Right lobe of liver (tissue), 6 donors: ENCODE measurements at regions not wholly inside any gene's neighbourhood (a gene's known extent, or its start where the extent isn't known, plus 50 kb on each side); places are given as distances from the start of the nearest gene placed in this dataset.
A peak's percentile ranks its signal among the peaks of the same experiment; 100 is the strongest.

Experiments used
- ATAC-seq, 4 donors: fragments of 200-7000 bp; cut with Tn5 transposase; one replicate each; pipeline ENCODE4 v1.9.1; 2020; ENCODE audit warnings: mild to moderate bottlenecking in 4 of 4, moderate library complexity in 4 of 4
- DNase-seq, 3 donors: peaks; one replicate each; pipeline ENCODE4 v3.0.0-alpha.2; 2020
- H3K27ac ChIP-seq, 3 donors: fragments of 200-600 bp; one replicate each; pipeline ENCODE4 v1.8.0; 2022
- H3K27me3 ChIP-seq, 2 donors: fragments of 200-600 bp; one replicate each; pipeline ENCODE4 v1.8.0; 2022
- H3K36me3 ChIP-seq, 4 donors: fragments of 200-600 bp; sonication (generic) in 1 of 4; one replicate each; pipeline versions ENCODE4 v1.5.1 to v1.8.0; 2017 to 2022; ENCODE audit warnings: control low read depth in 1 of 4
- H3K4me1 ChIP-seq, 4 donors: fragments of 200-600 bp; sonication (generic) in 1 of 4; one replicate each; pipeline versions ENCODE4 v1.5.1 to v1.8.0; 2017 to 2022; ENCODE audit warnings: control low read depth in 1 of 4
- H3K4me3 ChIP-seq, 3 donors: fragments of 200-600 bp; one replicate each; pipeline ENCODE4 v1.8.0; 2022
- H3K9me3 ChIP-seq, 4 donors: fragments of 200-600 bp; sonication (generic) in 1 of 4; one replicate each; pipeline versions ENCODE4 v1.5.1 to v1.8.0; 2017 to 2022; ENCODE audit warnings: control low read depth in 1 of 4
- CTCF ChIP-seq, 4 donors: fragments of 200-600 bp in 3 of 4; fragments of 450-650 bp in 1 of 4; IDR thresholded peaks; one replicate each; pipeline versions ENCODE4 v1.5.1 to v1.8.0; 2016 to 2022; ENCODE audit warnings: antibody characterized with exemption in 4 of 4, mild to moderate bottlenecking in 2 of 4
- POLR2A ChIP-seq: fragments of 450-650 bp; IDR thresholded peaks from one replicate; pipeline ENCODE4 v1.6.1; 2017; ENCODE audit warnings: antibody characterized with exemption, mild to moderate bottlenecking
- WGBS: methylation state at CpG from one replicate; pipeline ENCODE4 v1.1.6; 2018; ENCODE audit warnings: low coverage, low lambda C conversion rate; ENCODE audit not compliant: insufficient coverage; ENCODE audit errors: missing lambda C conversion rate; 5-methylcytosine and 5-hydroxymethylcytosine counted together
- intact Hi-C, 2 donors: fragments of 100-400 bp; cut with DNase I; formaldehyde crosslinking; loops; one replicate each; pipeline versions ENCODE4 v1.11.2 to v1.14.1; 2022
- donor health status: DM: no; HTN: yes; CAD: no.
- donor health status: DM: no; HTN: no; CAD: no.
- donor health status: DM: no; HTN: no; CAD: no.
- donor health status: DM: no; HTN: yes; CAD: no.
- donor health status: DM: no; HTN: yes; CAD: no.

- peak in 3 of 4 donors; percentile 25 to 46 (median 36) for ATAC-seq
- H3K4me1 ChIP-seq, result peaks cover 0 to 33% (median 13%) of the 10 kb centered on the region in 4 donors
- no peaks in the 10 kb centered on the region for H3K27me3 ChIP-seq
- DNase-seq, result no peak
- TF ChIP-seq CTCF (IDR thresholded peaks at IDR 0.05) (no peak), POLR2A (no peak)
- no peak overlapping the region for H3K4me3 ChIP-seq
- H3K36me3 ChIP-seq, result no peaks in the 10 kb centered on the region
- 58% methylated on average over 3 of the region's 7 CpGs for WGBS
- H3K27ac ChIP-seq, result no peak overlapping the region
- intact Hi-C loops, result no loop called here
- H3K9me3 ChIP-seq, result no peaks in the 10 kb centered on the region
Measured at GRCh38 chr13:99811067-99811700, 160.4 kb downstream of the ZIC5 start.

GRCh38 chr13:99809926-99810325 is 161.6 kb downstream of the ZIC5 start:
- peaks cover 0 to 33% (median 13%) of the 10 kb centered on the region in 4 donors for H3K4me1 ChIP-seq
- no peak for DNase-seq
- H3K9me3 ChIP-seq, result no peaks in the 10 kb centered on the region
- H3K4me3 ChIP-seq, result no peak overlapping the region
- H3K27me3 ChIP-seq, result no peaks in the 10 kb centered on the region
- TF ChIP-seq POLR2A (no peak), CTCF (IDR thresholded peaks at IDR 0.05) (no peak)
- peak overlapping the region in 2 of 3 donors; percentile 39 to 55 for H3K27ac ChIP-seq
- ATAC-seq, result peak; percentile 89 to 95 (median 90)
- WGBS, result 39% methylated on average over 4 of the region's 4 CpGs
- H3K36me3 ChIP-seq, result no peaks in the 10 kb centered on the region
- intact Hi-C loops, result no loop called here

GRCh38 chr13:99809496-99809895 is 162.1 kb downstream of the ZIC5 start:
- 20% methylated on average over 1 of the region's 8 CpGs for WGBS
- Histone ChIP-seq H3K27ac (peak overlapping the region in 2 of 3 donors; percentile 39 to 55), H3K36me3 (no peaks in the 10 kb centered on the region), H3K27me3 (no peaks in the 10 kb centered on the region), H3K4me3 (no peak overlapping the region), H3K4me1 (peaks cover 0 to 33% (median 13%) of the 10 kb centered on the region in 4 donors), H3K9me3 (no peaks in the 10 kb centered on the region)
- DNase-seq (no peak), ATAC-seq (peak in 2 of 4 donors; percentile 5 to 14)
- intact Hi-C loops, result no loop called here
- no peak for TF ChIP-seq CTCF (IDR thresholded peaks at IDR 0.05)
- TF ChIP-seq POLR2A, result no peak

- Histone ChIP-seq H3K4me3 (no peak overlapping the region), H3K36me3 (no peaks in the 10 kb centered on the region), H3K27ac (no peak overlapping the region), H3K4me1 (peaks cover 0 to 33% (median 13%) of the 10 kb centered on the region in 4 donors), H3K9me3 (no peaks in the 10 kb centered on the region), H3K27me3 (no peaks in the 10 kb centered on the region)
- ATAC-seq (no peak), DNase-seq (no peak)
- 20% methylated on average over 1 of the region's 1 CpG for WGBS
- no peak for TF ChIP-seq CTCF (IDR thresholded peaks at IDR 0.05)
- intact Hi-C loops, result no loop called here
Measured at GRCh38 chr13:99808786-99809185, 162.8 kb downstream of the ZIC5 start.
